ENCODE measurements at regions not wholly inside any gene's neighbourhood (a gene's known extent, or its start where the extent isn't known, plus 50 kb on each side); places are given as distances from the start of the nearest gene placed in this dataset.

DNA sequence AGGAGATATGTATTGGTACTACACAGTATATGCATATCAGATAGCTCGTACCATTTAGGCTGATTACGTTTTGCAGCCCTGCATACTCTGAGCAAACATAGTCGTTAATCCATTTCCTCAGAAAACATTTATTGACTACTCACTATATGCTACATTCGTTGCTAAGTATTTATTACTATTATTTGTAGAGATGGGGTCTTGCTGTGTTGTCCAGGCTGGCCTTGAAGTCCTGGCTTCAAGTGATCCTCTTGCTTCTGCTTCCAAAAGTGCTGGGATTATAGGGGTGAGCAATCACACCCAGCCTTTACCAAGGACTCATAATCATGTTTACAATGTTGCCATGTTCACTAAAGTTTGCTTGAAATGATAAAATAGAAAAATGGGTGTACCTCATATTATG is 174.7 kb downstream of the ARL4A start:
- no peak overlapping the region for H3K27ac ChIP-seq
- TF ChIP-seq, protein P1, sequence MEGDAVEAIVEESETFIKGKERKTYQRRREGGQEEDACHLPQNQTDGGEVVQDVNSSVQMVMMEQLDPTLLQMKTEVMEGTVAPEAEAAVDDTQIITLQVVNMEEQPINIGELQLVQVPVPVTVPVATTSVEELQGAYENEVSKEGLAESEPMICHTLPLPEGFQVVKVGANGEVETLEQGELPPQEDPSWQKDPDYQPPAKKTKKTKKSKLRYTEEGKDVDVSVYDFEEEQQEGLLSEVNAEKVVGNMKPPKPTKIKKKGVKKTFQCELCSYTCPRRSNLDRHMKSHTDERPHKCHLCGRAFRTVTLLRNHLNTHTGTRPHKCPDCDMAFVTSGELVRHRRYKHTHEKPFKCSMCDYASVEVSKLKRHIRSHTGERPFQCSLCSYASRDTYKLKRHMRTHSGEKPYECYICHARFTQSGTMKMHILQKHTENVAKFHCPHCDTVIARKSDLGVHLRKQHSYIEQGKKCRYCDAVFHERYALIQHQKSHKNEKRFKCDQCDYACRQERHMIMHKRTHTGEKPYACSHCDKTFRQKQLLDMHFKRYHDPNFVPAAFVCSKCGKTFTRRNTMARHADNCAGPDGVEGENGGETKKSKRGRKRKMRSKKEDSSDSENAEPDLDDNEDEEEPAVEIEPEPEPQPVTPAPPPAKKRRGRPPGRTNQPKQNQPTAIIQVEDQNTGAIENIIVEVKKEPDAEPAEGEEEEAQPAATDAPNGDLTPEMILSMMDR (IDR thresholded peaks at IDR 0.05): no peak
- TF ChIP-seq ZFX (IDR thresholded peaks at IDR 0.05; ENCODE audit: borderline replicate concordance): no peak

DNA sequence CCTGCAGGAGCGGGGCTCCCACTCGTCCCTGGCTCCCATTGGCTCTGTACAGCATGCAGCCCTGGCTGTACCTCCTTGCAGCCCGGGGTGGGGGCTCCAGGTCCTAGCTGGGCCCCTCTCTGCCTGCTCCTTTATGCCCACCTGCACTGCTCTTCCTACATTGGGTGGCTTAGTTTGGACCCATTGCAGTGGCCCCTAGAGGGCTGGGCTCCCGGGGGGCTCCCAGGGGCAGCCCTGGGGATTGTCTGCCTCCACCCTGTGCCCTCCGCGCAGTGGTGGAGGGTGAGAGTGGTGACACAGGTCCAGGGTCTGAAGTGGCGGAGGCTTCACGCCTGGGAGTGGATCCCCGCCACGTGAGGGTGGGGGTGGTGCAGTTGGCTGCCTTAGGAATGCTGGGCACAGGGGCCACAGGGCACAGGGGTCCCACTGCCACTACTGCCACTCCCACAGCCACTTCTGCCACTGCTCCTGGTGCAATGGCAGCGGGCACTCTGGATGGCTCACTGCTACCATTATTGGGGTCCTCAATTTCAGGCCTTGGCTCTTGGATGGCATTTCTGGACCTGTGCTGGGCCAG is 177.1 kb downstream of the ARL4A start:
- H3K27ac ChIP-seq: no peak overlapping the region
- TF ChIP-seq, protein P1 (IDR thresholded peaks at IDR 0.05): no peak
- TF ChIP-seq ZFX (IDR thresholded peaks at IDR 0.05; ENCODE audit: borderline replicate concordance): no peak

DNA sequence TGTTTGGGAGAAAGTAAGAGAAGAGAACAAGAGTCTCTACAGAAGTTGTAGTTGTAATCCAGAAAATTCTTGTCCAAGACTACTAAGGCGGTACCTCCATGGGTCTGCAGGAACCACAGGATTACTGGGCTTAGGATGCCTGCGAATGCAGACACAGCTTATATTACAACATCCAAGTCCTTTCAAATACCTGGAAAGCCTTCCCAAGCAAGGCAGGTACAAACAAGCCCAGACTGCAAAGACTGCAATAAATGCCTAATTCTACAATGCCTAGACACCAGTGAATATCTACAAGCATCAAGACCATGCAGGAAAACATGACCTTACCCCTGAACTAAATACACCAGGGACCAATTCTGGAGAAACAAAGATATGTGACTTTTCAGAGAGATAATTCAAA is 178.2 kb downstream of the ARL4A start:
- TF ChIP-seq, protein P1 (IDR thresholded peaks at IDR 0.05): no peak
- TF ChIP-seq ZFX (IDR thresholded peaks at IDR 0.05; ENCODE audit: borderline replicate concordance): no peak
- no peak overlapping the region for H3K27ac ChIP-seq

DNA sequence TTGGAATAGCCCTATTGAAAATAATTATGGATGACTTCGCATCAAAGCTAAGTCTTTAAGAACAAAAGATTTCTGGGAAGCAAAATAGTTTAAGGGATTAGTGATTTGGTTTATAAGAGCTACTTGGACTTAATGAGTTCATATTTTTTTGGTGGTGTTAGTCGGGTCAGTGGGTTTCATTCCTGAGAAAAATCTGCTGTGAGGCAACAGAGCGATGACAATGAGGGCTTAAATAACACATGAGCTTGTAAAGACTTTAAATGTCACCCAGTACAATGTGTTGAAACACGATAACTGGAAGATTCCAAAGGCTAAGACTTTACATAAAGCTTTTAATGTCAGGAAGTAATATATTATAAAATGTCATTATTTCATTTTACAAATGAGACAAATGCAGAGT is 178.8 kb downstream of the ARL4A start:
- no peak for TF ChIP-seq ZFX (IDR thresholded peaks at IDR 0.05; ENCODE audit: borderline replicate concordance)
- TF ChIP-seq, protein P1 (IDR thresholded peaks at IDR 0.05): no peak
- no peak overlapping the region for H3K27ac ChIP-seq

DNA sequence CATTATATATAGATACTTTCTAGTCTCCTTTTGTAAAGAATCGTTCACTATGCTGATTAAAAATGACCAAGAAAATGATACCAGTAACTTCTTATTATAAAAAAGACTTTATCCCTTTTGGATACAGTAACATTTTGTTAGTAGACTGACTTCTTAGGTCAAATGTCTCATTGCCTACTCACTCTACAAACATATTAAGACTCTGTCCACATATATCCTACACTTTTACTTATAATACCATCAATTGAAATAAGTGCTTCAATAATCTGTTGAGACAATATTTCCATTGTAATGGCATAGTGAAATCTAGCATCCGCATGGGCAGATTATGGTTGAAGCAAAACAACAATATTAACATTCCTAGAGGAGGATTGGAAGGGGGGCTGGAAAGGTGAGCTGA is 180.6 kb downstream of the ARL4A start:
- TF ChIP-seq ZFX (IDR thresholded peaks at IDR 0.05; ENCODE audit: borderline replicate concordance): no peak
- TF ChIP-seq, protein P1 (IDR thresholded peaks at IDR 0.05): no peak
- H3K27ac ChIP-seq: no peak overlapping the region

DNA sequence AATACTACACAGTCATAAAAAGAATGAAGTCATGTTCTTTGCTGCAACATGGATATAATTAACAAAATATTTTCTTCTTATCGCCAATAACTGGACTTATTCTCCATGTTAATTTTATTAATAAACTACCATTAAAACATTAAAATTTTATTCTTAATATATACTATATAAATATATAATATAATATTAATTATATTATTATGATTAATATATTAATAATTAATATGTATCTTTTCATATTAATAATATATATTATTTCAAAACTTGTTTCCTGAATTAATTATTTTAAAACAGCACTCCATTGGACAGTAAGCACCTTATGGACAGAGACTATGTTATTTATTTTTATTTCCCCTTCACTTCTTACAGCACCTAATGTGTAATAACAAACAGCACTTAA is 182.8 kb downstream of the ARL4A start:
- H3K27ac ChIP-seq: no peak overlapping the region
- TF ChIP-seq, protein P1 (IDR thresholded peaks at IDR 0.05): no peak
- TF ChIP-seq ZFX (IDR thresholded peaks at IDR 0.05; ENCODE audit: borderline replicate concordance): no peak

DNA sequence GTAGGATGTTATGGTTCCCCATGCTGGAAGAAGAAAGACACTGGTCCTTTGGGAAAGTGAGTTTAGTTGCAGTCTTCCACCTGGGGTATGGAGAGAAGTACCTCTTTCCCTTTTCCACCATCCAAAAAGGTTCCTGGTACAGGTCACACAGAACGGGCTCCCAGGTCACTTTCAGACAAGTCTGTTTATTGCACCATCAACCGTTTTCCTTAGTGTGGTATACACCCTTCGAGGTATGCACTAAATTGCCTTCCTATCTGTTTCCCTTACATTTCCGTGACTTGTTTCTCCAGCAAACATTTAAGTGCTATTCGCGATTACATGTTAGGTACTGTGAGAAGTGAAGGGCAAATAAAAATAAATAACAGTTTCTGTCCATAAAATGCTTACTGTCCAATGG is 185.1 kb downstream of the ARL4A start:
- H3K27ac ChIP-seq: no peak overlapping the region
- TF ChIP-seq, protein P1 (IDR thresholded peaks at IDR 0.05): no peak
- no peak for TF ChIP-seq ZFX (IDR thresholded peaks at IDR 0.05; ENCODE audit: borderline replicate concordance)

All from 22Rv1 (cell line).